Stomach (tissue), 8 donors: ENCODE measurements at regions not wholly inside any gene's neighbourhood (a gene's known extent, or its start where the extent isn't known, plus 50 kb on each side); places are given as distances from the start of the nearest gene placed in this dataset.
A peak's percentile ranks its signal among the peaks of the same experiment; 100 is the strongest.

Experiments
- DNase-seq, 2 donors: peaks; one replicate each; pipeline versions ENCODE4 v3.0.0 to v3.0.0-alpha.2; 2013 to 2019
- H3K27ac ChIP-seq, 5 donors: fragments of 200-600 bp in 4 of 5; sonication (generic) in 4 of 5; one replicate each; pipeline ENCODE4 v1.5.1; 2013 to 2019; ENCODE audit warnings: mild to moderate bottlenecking in 1 of 5, moderate library complexity in 1 of 5
- H3K27me3 ChIP-seq, 3 donors: fragments of 200-600 bp; sonication (generic); one replicate each; pipeline ENCODE4 v1.5.1; 2017 to 2019; ENCODE audit warnings: mixed run types in 1 of 3
- H3K36me3 ChIP-seq, 4 donors: fragments of 200-600 bp; sonication (generic); 1 replicate in 3 of 4; 2 replicates in 1 of 4; pipeline ENCODE4 v1.5.1; 2016 to 2019
- H3K4me1 ChIP-seq, 4 donors: fragments of 200-600 bp; sonication (generic); one replicate each; pipeline ENCODE4 v1.5.1; 2016 to 2019
- H3K4me3 ChIP-seq, 4 donors: fragments of 200-600 bp; sonication (generic) in 3 of 4; one replicate each; pipeline ENCODE4 v1.5.1; 2016 to 2019; ENCODE audit warnings: mild to moderate bottlenecking in 1 of 4
- H3K9me3 ChIP-seq, 4 donors: fragments of 200-600 bp; sonication (generic); one replicate each; pipeline ENCODE4 v1.5.1; 2016 to 2019
- CTCF ChIP-seq, 7 experiments: fragments of 450-650 bp in 4 of 7; fragments of 200-600 bp in 3 of 7; sonication (generic) in 3 of 7; IDR thresholded peaks; one replicate each; pipeline ENCODE4 v1.5.1; 2016 to 2019; ENCODE audit warnings: antibody characterized with exemption in 7 of 7, control low read depth in 2 of 7, mild to moderate bottlenecking in 1 of 7
- EP300 ChIP-seq: sonication (generic); formaldehyde crosslinking; IDR thresholded peaks from one replicate; pipeline ENCODE4 v1.6.1; 2017; ENCODE audit warnings: antibody characterized with exemption
- POLR2A ChIP-seq, 4 donors: fragments of 450-650 bp; IDR thresholded peaks; one replicate each; pipeline ENCODE4 v1.6.1; 2016; ENCODE audit warnings: antibody characterized with exemption in 4 of 4, control low read depth in 2 of 4, mild to moderate bottlenecking in 1 of 4, moderate library complexity in 1 of 4
- POLR2AphosphoS5 ChIP-seq, 3 donors: sonication (generic); formaldehyde crosslinking; IDR thresholded peaks; one replicate each; pipeline ENCODE4 v1.6.1; 2016; ENCODE audit warnings: antibody characterized with exemption in 3 of 3
- WGBS, 5 donors: extraction: QIAGEN DNeasy Blood & Tissue Kit in 3 of 5; methylation state at CpG; one replicate each; pipeline versions ENCODE4 v1.1.5 to v1.1.7; 2013 to 2018; 5-methylcytosine and 5-hydroxymethylcytosine counted together
- intact Hi-C: fragments of 100-400 bp; cut with DNase I; formaldehyde crosslinking; loops from one replicate; pipeline ENCODE4 v1.15.1; 2023; ENCODE audit warnings: low total_unique reads
- donor health status: healthy with polysubstance abuse.
- donor health status: Bipolar disorder and iron deficiency.
- donor health status: healthy.

GRCh38 chr15:96448923-96449322 is 118.4 kb downstream of the NR2F2 start:
- Histone ChIP-seq H3K4me3 (no peak overlapping the region), H3K36me3 (no peaks in the 10 kb centered on the region), H3K27ac (no peak overlapping the region), H3K9me3 (no peaks in the 10 kb centered on the region), H3K4me1 (peaks cover 0 to 5% (median 0%) of the 10 kb centered on the region in 4 donors), H3K27me3 (no peaks in the 10 kb centered on the region)
- no peak for TF ChIP-seq POLR2A (IDR thresholded peaks at IDR 0.05)
- no peak for TF ChIP-seq EP300
- TF ChIP-seq CTCF (IDR thresholded peaks at IDR 0.05), result no peak
- no peak for TF ChIP-seq POLR2AphosphoS5 (IDR thresholded peaks at IDR 0.05)
- intact Hi-C loops, result no loop called here
- DNase-seq, result no peak
- 47 to 65% (median 53%) methylated on average over 7 of the region's 7 CpGs for WGBS, 5 donors

GRCh38 chr15:96457841-96458240 is 127.3 kb downstream of the NR2F2 start:
- 67 to 79% (median 72%) methylated on average over 3 of the region's 3 CpGs for WGBS, 5 donors
- Histone ChIP-seq H3K9me3 (no peaks in the 10 kb centered on the region), H3K4me3 (no peak overlapping the region), H3K4me1 (no peaks in the 10 kb centered on the region), H3K27me3 (no peaks in the 10 kb centered on the region), H3K27ac (no peak overlapping the region), H3K36me3 (no peaks in the 10 kb centered on the region)
- intact Hi-C loops, result no loop called here
- TF ChIP-seq CTCF (IDR thresholded peaks at IDR 0.05) (no peak), EP300 (no peak), POLR2AphosphoS5 (IDR thresholded peaks at IDR 0.05) (no peak), POLR2A (IDR thresholded peaks at IDR 0.05) (no peak)
- DNase-seq, result no peak

GRCh38 chr15:96460106-96460505 is 129.6 kb downstream of the NR2F2 start:
- no peaks in the 10 kb centered on the region for H3K27me3 ChIP-seq
- DNase-seq, result no peak
- H3K36me3 ChIP-seq, result no peaks in the 10 kb centered on the region
- H3K4me3 ChIP-seq, result no peak overlapping the region
- TF ChIP-seq POLR2A (IDR thresholded peaks at IDR 0.05) (no peak), CTCF (IDR thresholded peaks at IDR 0.05) (no peak), POLR2AphosphoS5 (IDR thresholded peaks at IDR 0.05) (no peak), EP300 (no peak)
- 45 to 58% (median 53%) methylated on average over 1 of the region's 1 CpG for WGBS, 5 donors
- intact Hi-C loops, result no loop called here
- no peak overlapping the region for H3K27ac ChIP-seq
- no peaks in the 10 kb centered on the region for H3K9me3 ChIP-seq
- H3K4me1 ChIP-seq, result no peaks in the 10 kb centered on the region

GRCh38 chr15:96462768-96463750 is 132.6 kb downstream of the NR2F2 start:
- intact Hi-C loops, result no loop called here
- WGBS, 5 donors, result 79 to 89% (median 84%) methylated on average over 21 of the region's 21 CpGs
- DNase-seq, result no peak
- peak in 2 of 7 experiments; percentile 10 to 19 for TF ChIP-seq CTCF (IDR thresholded peaks at IDR 0.05)
- no peak for TF ChIP-seq EP300
- TF ChIP-seq POLR2A (IDR thresholded peaks at IDR 0.05), result no peak
- no peaks in the 10 kb centered on the region for H3K27me3 ChIP-seq
- no peak overlapping the region for H3K4me3 ChIP-seq
- H3K27ac ChIP-seq, result no peak overlapping the region
- no peaks in the 10 kb centered on the region for H3K36me3 ChIP-seq
- no peaks in the 10 kb centered on the region for H3K4me1 ChIP-seq
- H3K9me3 ChIP-seq, result no peaks in the 10 kb centered on the region
